ENCODE measurements at regions not wholly inside any gene's neighbourhood (a gene's known extent, or its start where the extent isn't known, plus 50 kb on each side); places are given as distances from the start of the nearest gene placed in this dataset.
"Not testable (repeated sequence)": the region's sequence is repeated elsewhere in the genome, so short reads cannot be mapped to it uniquely, and the experiment has no call there.

GRCh38 chrX:93344287-93344686 lies 329.1 kb downstream of the NAP1L3 start:
- TF ChIP-seq CTCF, EZH2phosphoT487 (IDR thresholded peaks at IDR 0.05): not testable (repeated sequence)

All from neural progenitor cell (in vitro differentiated cells).